GM23338 (cell line): ENCODE measurements at regions not wholly inside any gene's neighbourhood (a gene's known extent, or its start where the extent isn't known, plus 50 kb on each side); places are given as distances from the start of the nearest gene placed in this dataset.

Experiments used
- CREB1 ChIP-seq: fragments of 250-450 bp; sonication (Bioruptor Pico); IDR thresholded peaks from 2 replicates; pipeline ENCODE4 v1.5.0; 2020; ENCODE audit warnings: low read depth, mild to moderate bottlenecking, moderate library complexity
- ETS1 ChIP-seq: IDR thresholded peaks from 2 replicates; pipeline ENCODE4 v1.6.1; 2016; ENCODE audit warnings: antibody characterized with exemption
- EZH2 ChIP-seq: fragments of 200-600 bp; sonication (generic); IDR thresholded peaks from one replicate; pipeline ENCODE4 v1.8.0; 2017; ENCODE audit warnings: antibody characterized with exemption, mild to moderate bottlenecking, low read depth; ENCODE audit not compliant: unreplicated experiment
- EZH2phosphoT487 ChIP-seq: fragments of 200-600 bp; sonication (generic); IDR thresholded peaks from one replicate; pipeline ENCODE4 v1.8.1; 2018; ENCODE audit warnings: antibody characterized with exemption; ENCODE audit not compliant: unreplicated experiment
- JUNB ChIP-seq: IDR thresholded peaks from one replicate; pipeline ENCODE4 v1.6.1; 2016; ENCODE audit warnings: antibody characterized with exemption; ENCODE audit not compliant: unreplicated experiment
- NANOG ChIP-seq: IDR thresholded peaks from 2 replicates; pipeline ENCODE4 v1.6.1; 2016; ENCODE audit warnings: antibody characterized with exemption, borderline replicate concordance
- POLR2AphosphoS5 ChIP-seq: IDR thresholded peaks from 2 replicates; pipeline ENCODE4 v1.6.1; 2016; ENCODE audit warnings: antibody characterized with exemption, low read depth
- STAT1 ChIP-seq: IDR thresholded peaks from one replicate; pipeline ENCODE4 v1.6.1; 2016; ENCODE audit warnings: antibody characterized with exemption; ENCODE audit not compliant: unreplicated experiment
- ZNF114 ChIP-seq: fragments of 250-450 bp; sonication (Bioruptor Pico); IDR thresholded peaks from 2 replicates; pipeline ENCODE4 v1.5.0; 2020; ENCODE audit warnings: mild to moderate bottlenecking, moderate library complexity
- ZNF331 ChIP-seq: fragments of 250-450 bp; sonication (Bioruptor Pico); IDR thresholded peaks from 2 replicates; pipeline ENCODE4 v1.5.0; 2020; ENCODE audit warnings: low read depth, mild to moderate bottlenecking, moderate library complexity
- ZNF462 ChIP-seq: fragments of 250-450 bp; sonication (Bioruptor Pico); IDR thresholded peaks from 2 replicates; pipeline ENCODE4 v1.5.0; 2020; ENCODE audit warnings: mild to moderate bottlenecking, moderate library complexity
- TF ChIP-seq, protein P1 (sequence below), 2 experiments: fragments of 200-600 bp in 1 of 2; sonication (generic) in 1 of 2; conservative IDR thresholded peaks; 2 replicates each; pipeline versions ENCODE4 v1.5.1 to v1.6.1; 2016 to 2017; ENCODE audit warnings: antibody characterized with exemption in 2 of 2, low read depth in 2 of 2, mild to moderate bottlenecking in 2 of 2, moderate library complexity in 1 of 2
- TF ChIP-seq, protein P2 (sequence below): IDR thresholded peaks from one replicate; pipeline ENCODE4 v1.6.1; 2018; ENCODE audit warnings: antibody characterized with exemption; ENCODE audit not compliant: unreplicated experiment

GRCh38 chr16:86906623-86907022 is 328.3 kb downstream of the FOXL1 start:
- TF ChIP-seq, protein P1, sequence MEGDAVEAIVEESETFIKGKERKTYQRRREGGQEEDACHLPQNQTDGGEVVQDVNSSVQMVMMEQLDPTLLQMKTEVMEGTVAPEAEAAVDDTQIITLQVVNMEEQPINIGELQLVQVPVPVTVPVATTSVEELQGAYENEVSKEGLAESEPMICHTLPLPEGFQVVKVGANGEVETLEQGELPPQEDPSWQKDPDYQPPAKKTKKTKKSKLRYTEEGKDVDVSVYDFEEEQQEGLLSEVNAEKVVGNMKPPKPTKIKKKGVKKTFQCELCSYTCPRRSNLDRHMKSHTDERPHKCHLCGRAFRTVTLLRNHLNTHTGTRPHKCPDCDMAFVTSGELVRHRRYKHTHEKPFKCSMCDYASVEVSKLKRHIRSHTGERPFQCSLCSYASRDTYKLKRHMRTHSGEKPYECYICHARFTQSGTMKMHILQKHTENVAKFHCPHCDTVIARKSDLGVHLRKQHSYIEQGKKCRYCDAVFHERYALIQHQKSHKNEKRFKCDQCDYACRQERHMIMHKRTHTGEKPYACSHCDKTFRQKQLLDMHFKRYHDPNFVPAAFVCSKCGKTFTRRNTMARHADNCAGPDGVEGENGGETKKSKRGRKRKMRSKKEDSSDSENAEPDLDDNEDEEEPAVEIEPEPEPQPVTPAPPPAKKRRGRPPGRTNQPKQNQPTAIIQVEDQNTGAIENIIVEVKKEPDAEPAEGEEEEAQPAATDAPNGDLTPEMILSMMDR (conservative IDR thresholded peaks at IDR 0.05; ENCODE audit: low read depth in 2 of 2) = no peak
- TF ChIP-seq POLR2AphosphoS5 (no peak), EZH2 (no peak), ETS1 (no peak), EZH2phosphoT487 (no peak), JUNB (no peak), NANOG (no peak), ZNF331 (CRISPR knock-in tag) (no peak), STAT1 (no peak), ZNF114 (no peak), CREB1 (no peak), ZNF462 (CRISPR knock-in tag) (no peak)
- TF ChIP-seq, protein P2, sequence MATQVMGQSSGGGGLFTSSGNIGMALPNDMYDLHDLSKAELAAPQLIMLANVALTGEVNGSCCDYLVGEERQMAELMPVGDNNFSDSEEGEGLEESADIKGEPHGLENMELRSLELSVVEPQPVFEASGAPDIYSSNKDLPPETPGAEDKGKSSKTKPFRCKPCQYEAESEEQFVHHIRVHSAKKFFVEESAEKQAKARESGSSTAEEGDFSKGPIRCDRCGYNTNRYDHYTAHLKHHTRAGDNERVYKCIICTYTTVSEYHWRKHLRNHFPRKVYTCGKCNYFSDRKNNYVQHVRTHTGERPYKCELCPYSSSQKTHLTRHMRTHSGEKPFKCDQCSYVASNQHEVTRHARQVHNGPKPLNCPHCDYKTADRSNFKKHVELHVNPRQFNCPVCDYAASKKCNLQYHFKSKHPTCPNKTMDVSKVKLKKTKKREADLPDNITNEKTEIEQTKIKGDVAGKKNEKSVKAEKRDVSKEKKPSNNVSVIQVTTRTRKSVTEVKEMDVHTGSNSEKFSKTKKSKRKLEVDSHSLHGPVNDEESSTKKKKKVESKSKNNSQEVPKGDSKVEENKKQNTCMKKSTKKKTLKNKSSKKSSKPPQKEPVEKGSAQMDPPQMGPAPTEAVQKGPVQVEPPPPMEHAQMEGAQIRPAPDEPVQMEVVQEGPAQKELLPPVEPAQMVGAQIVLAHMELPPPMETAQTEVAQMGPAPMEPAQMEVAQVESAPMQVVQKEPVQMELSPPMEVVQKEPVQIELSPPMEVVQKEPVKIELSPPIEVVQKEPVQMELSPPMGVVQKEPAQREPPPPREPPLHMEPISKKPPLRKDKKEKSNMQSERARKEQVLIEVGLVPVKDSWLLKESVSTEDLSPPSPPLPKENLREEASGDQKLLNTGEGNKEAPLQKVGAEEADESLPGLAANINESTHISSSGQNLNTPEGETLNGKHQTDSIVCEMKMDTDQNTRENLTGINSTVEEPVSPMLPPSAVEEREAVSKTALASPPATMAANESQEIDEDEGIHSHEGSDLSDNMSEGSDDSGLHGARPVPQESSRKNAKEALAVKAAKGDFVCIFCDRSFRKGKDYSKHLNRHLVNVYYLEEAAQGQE = no peak
